Tibial nerve (tissue), 3 donors: ENCODE measurements at regions not wholly inside any gene's neighbourhood (a gene's known extent, or its start where the extent isn't known, plus 50 kb on each side); places are given as distances from the start of the nearest gene placed in this dataset.

Experiments
- CTCF ChIP-seq, 5 experiments: fragments of 200-600 bp in 3 of 5; fragments of 450-650 bp in 2 of 5; sonication (generic) in 3 of 5; IDR thresholded peaks; one replicate each; pipeline ENCODE4 v1.5.1; 2016 to 2019; ENCODE audit warnings: antibody characterized with exemption in 5 of 5, mild to moderate bottlenecking in 3 of 5, moderate library complexity in 2 of 5
- POLR2A ChIP-seq, 2 donors: fragments of 450-650 bp; IDR thresholded peaks; one replicate each; pipeline ENCODE4 v1.6.1; 2017; ENCODE audit warnings: antibody characterized with exemption in 2 of 2, mild to moderate bottlenecking in 2 of 2, moderate library complexity in 2 of 2

- TF ChIP-seq CTCF (IDR thresholded peaks at IDR 0.05) (no peak), POLR2A (IDR thresholded peaks at IDR 0.05) (no peak)
These were observed 143.6 kb downstream of the DHX15 start for GRCh38 chr4:24440765-24441164.
